ENCODE measurements at regions not wholly inside any gene's neighbourhood (a gene's known extent, or its start where the extent isn't known, plus 50 kb on each side); places are given as distances from the start of the nearest gene placed in this dataset.

- TF ChIP-seq, protein P1, sequence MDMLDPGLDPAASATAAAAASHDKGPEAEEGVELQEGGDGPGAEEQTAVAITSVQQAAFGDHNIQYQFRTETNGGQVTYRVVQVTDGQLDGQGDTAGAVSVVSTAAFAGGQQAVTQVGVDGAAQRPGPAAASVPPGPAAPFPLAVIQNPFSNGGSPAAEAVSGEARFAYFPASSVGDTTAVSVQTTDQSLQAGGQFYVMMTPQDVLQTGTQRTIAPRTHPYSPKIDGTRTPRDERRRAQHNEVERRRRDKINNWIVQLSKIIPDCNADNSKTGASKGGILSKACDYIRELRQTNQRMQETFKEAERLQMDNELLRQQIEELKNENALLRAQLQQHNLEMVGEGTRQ (CRISPR knock-in tag; IDR thresholded peaks at IDR 0.05), result no peak
- no peak for TF ChIP-seq ELF4 (CRISPR knock-in tag; IDR thresholded peaks at IDR 0.05; ENCODE audit: low read depth)
- no peak for TF ChIP-seq CTCF (IDR thresholded peaks at IDR 0.05)
- TF ChIP-seq ZNF263 (CRISPR knock-in tag; IDR thresholded peaks at IDR 0.05; ENCODE audit: low read depth), result no peak
- TF ChIP-seq, protein P2, sequence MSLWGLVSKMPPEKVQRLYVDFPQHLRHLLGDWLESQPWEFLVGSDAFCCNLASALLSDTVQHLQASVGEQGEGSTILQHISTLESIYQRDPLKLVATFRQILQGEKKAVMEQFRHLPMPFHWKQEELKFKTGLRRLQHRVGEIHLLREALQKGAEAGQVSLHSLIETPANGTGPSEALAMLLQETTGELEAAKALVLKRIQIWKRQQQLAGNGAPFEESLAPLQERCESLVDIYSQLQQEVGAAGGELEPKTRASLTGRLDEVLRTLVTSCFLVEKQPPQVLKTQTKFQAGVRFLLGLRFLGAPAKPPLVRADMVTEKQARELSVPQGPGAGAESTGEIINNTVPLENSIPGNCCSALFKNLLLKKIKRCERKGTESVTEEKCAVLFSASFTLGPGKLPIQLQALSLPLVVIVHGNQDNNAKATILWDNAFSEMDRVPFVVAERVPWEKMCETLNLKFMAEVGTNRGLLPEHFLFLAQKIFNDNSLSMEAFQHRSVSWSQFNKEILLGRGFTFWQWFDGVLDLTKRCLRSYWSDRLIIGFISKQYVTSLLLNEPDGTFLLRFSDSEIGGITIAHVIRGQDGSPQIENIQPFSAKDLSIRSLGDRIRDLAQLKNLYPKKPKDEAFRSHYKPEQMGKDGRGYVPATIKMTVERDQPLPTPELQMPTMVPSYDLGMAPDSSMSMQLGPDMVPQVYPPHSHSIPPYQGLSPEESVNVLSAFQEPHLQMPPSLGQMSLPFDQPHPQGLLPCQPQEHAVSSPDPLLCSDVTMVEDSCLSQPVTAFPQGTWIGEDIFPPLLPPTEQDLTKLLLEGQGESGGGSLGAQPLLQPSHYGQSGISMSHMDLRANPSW (CRISPR knock-in tag; conservative IDR thresholded peaks at IDR 0.05; ENCODE audit: low read depth), result no peak
- TF ChIP-seq USF1 (CRISPR knock-in tag; IDR thresholded peaks at IDR 0.05), result no peak
- TF ChIP-seq, protein P3, sequence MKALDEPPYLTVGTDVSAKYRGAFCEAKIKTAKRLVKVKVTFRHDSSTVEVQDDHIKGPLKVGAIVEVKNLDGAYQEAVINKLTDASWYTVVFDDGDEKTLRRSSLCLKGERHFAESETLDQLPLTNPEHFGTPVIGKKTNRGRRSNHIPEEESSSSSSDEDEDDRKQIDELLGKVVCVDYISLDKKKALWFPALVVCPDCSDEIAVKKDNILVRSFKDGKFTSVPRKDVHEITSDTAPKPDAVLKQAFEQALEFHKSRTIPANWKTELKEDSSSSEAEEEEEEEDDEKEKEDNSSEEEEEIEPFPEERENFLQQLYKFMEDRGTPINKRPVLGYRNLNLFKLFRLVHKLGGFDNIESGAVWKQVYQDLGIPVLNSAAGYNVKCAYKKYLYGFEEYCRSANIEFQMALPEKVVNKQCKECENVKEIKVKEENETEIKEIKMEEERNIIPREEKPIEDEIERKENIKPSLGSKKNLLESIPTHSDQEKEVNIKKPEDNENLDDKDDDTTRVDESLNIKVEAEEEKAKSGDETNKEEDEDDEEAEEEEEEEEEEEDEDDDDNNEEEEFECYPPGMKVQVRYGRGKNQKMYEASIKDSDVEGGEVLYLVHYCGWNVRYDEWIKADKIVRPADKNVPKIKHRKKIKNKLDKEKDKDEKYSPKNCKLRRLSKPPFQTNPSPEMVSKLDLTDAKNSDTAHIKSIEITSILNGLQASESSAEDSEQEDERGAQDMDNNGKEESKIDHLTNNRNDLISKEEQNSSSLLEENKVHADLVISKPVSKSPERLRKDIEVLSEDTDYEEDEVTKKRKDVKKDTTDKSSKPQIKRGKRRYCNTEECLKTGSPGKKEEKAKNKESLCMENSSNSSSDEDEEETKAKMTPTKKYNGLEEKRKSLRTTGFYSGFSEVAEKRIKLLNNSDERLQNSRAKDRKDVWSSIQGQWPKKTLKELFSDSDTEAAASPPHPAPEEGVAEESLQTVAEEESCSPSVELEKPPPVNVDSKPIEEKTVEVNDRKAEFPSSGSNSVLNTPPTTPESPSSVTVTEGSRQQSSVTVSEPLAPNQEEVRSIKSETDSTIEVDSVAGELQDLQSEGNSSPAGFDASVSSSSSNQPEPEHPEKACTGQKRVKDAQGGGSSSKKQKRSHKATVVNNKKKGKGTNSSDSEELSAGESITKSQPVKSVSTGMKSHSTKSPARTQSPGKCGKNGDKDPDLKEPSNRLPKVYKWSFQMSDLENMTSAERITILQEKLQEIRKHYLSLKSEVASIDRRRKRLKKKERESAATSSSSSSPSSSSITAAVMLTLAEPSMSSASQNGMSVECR (CRISPR knock-in tag; IDR thresholded peaks at IDR 0.05; ENCODE audit: borderline replicate concordance), result no peak
- no peak for TF ChIP-seq ETV6 (CRISPR knock-in tag; IDR thresholded peaks at IDR 0.05)
These were observed 311.9 kb upstream of the PIK3R1 start for GRCh38 chr5:67903656-67904055.

Measured in WTC11 (cell line).